ENCODE measurements at regions not wholly inside any gene's neighbourhood (a gene's known extent, or its start where the extent isn't known, plus 50 kb on each side); places are given as distances from the start of the nearest gene placed in this dataset.

- peaks cover 5% of the 10 kb centered on the region for H3K9me3 Mint-ChIP-seq (ENCODE audit: low read depth, unreplicated experiment)
- CTCF ChIA-PET, result no interaction called here
- TF ChIP-seq CTCF (IDR thresholded peaks at IDR 0.05; ENCODE audit: unreplicated experiment), result no peak
- intact Hi-C loops (cut with micrococcal nuclease; ENCODE audit: unreplicated experiment), result no loop called here
- H3K36me3 Mint-ChIP-seq (ENCODE audit: insufficient read depth, unreplicated experiment), result no peaks in the 10 kb centered on the region
- no peak overlapping the region for H3K4me3 Mint-ChIP-seq (ENCODE audit: low read depth, unreplicated experiment)
- no peaks in the 10 kb centered on the region for H3K4me1 Mint-ChIP-seq (ENCODE audit: low read depth, unreplicated experiment)
- H3K27me3 Mint-ChIP-seq (ENCODE audit: unreplicated experiment), result no peaks in the 10 kb centered on the region
- no peak overlapping the region for H3K27ac Mint-ChIP-seq (ENCODE audit: unreplicated experiment)
- DNase-seq, result no peak
- no TSS peak for BruUV-seq (replicated peaks)
Observed at GRCh38 chr12:127284021-127284420, 982.9 kb upstream of the TMEM132C start.

GRCh38 chr12:127284870-127285431, 982.0 kb upstream of the TMEM132C start:
- CTCF ChIA-PET, result no interaction called here
- TF ChIP-seq CTCF (IDR thresholded peaks at IDR 0.05; ENCODE audit: unreplicated experiment), result no peak
- no peak for DNase-seq
- Mint-ChIP-seq H3K36me3 (ENCODE audit: insufficient read depth, unreplicated experiment) (no peaks in the 10 kb centered on the region), H3K4me1 (ENCODE audit: low read depth, unreplicated experiment) (no peaks in the 10 kb centered on the region), H3K27me3 (ENCODE audit: unreplicated experiment) (no peaks in the 10 kb centered on the region), H3K4me3 (ENCODE audit: low read depth, unreplicated experiment) (no peak overlapping the region), H3K27ac (ENCODE audit: unreplicated experiment) (no peak overlapping the region), H3K9me3 (ENCODE audit: low read depth, unreplicated experiment) (peaks cover 5% of the 10 kb centered on the region)
- intact Hi-C loops (cut with micrococcal nuclease; ENCODE audit: unreplicated experiment), result no loop called here
- BruUV-seq (replicated peaks), result no TSS peak

GRCh38 chr12:127286281-127286680, 980.7 kb upstream of the TMEM132C start:
- TF ChIP-seq CTCF (IDR thresholded peaks at IDR 0.05; ENCODE audit: unreplicated experiment), result no peak
- CTCF ChIA-PET, result no interaction called here
- H3K36me3 Mint-ChIP-seq (ENCODE audit: insufficient read depth, unreplicated experiment), result no peaks in the 10 kb centered on the region
- no peaks in the 10 kb centered on the region for H3K4me1 Mint-ChIP-seq (ENCODE audit: low read depth, unreplicated experiment)
- intact Hi-C loops (cut with micrococcal nuclease; ENCODE audit: unreplicated experiment), result no loop called here
- no peak overlapping the region for H3K4me3 Mint-ChIP-seq (ENCODE audit: low read depth, unreplicated experiment)
- no peaks in the 10 kb centered on the region for H3K27me3 Mint-ChIP-seq (ENCODE audit: unreplicated experiment)
- H3K9me3 Mint-ChIP-seq (ENCODE audit: low read depth, unreplicated experiment), result peaks cover 8% of the 10 kb centered on the region
- BruUV-seq (replicated peaks), result no TSS peak
- H3K27ac Mint-ChIP-seq (ENCODE audit: unreplicated experiment), result no peak overlapping the region
- DNase-seq, result no peak

- Mint-ChIP-seq H3K4me1 (ENCODE audit: low read depth, unreplicated experiment) (no peaks in the 10 kb centered on the region), H3K27ac (ENCODE audit: unreplicated experiment) (no peak overlapping the region), H3K9me3 (ENCODE audit: low read depth, unreplicated experiment) (peaks cover 8% of the 10 kb centered on the region), H3K36me3 (ENCODE audit: insufficient read depth, unreplicated experiment) (no peaks in the 10 kb centered on the region), H3K4me3 (ENCODE audit: low read depth, unreplicated experiment) (no peak overlapping the region), H3K27me3 (ENCODE audit: unreplicated experiment) (no peaks in the 10 kb centered on the region)
- TF ChIP-seq CTCF (IDR thresholded peaks at IDR 0.05; ENCODE audit: unreplicated experiment), result no peak
- BruUV-seq (replicated peaks), result no TSS peak
- CTCF ChIA-PET, result interaction anchor here (1.0 kb wide), 1 partner anchor 221 kb away, joined by 3 read pairs; no protein-coding TSS in a partner anchor
- intact Hi-C loops (cut with micrococcal nuclease; ENCODE audit: unreplicated experiment), result no loop called here
- no peak for DNase-seq
Observed at GRCh38 chr12:127287256-127287655, 979.7 kb upstream of the TMEM132C start.
